H1 (cell line): ENCODE measurements at regions not wholly inside any gene's neighbourhood (a gene's known extent, or its start where the extent isn't known, plus 50 kb on each side); places are given as distances from the start of the nearest gene placed in this dataset.
A peak's percentile ranks its signal among the peaks of the same experiment; 100 is the strongest.

ENCODE experiments used
- CTCF ChIA-PET: fragments of 300-600 bp; sonication (Branson Sonifier 250); formaldehyde crosslinking; loops from one replicate; lab custom pipeline; 2021; ENCODE audit not compliant: partially characterized antibody; lab: Charles Lee
- POLR2A ChIA-PET: fragments of 300-600 bp; sonication (Branson Sonifier 250); formaldehyde crosslinking; loops from one replicate; lab custom pipeline; 2021; ENCODE audit warnings: inconsistent platforms; ENCODE audit not compliant: partially characterized antibody; lab: Charles Lee
- DNase-seq, 2 experiments: peaks; one replicate each; pipeline versions ENCODE4 v3.0.0 to v3.0.0-alpha.2; 2010 to 2022; ENCODE audit warnings: low spot score in 2 of 2, low read depth in 1 of 2, mixed read lengths in 1 of 2
- FAIRE-seq: peaks from 2 replicates; lab custom pipeline; 2011; peaks lifted over from hg19 to GRCh38; lab: Jason Lieb, UNC
- H2AFZ ChIP-seq: 2 replicates; pipeline ENCODE4 v1.8.1; 2012; ENCODE audit warnings: low read length, inconsistent platforms
- H2AK5ac ChIP-seq: 2 replicates; pipeline ENCODE4 v1.6.1; 2013; ENCODE audit warnings: low read depth, low read length
- H2BK120ac ChIP-seq: replicated peaks from 2 replicates; pipeline ENCODE3; 2013; ENCODE audit warnings: low read depth, low read length, inconsistent platforms
- H2BK12ac ChIP-seq: 2 replicates; pipeline ENCODE4 v1.6.1; 2013; ENCODE audit warnings: low read depth, low read length
- H2BK15ac ChIP-seq: 2 replicates; pipeline ENCODE4 v1.6.1; 2013; ENCODE audit warnings: low read length
- H2BK20ac ChIP-seq: 2 replicates; pipeline ENCODE4 v1.6.1; 2013; ENCODE audit warnings: low read length
- H2BK5ac ChIP-seq: 2 replicates; pipeline ENCODE4 v1.6.1; 2013; ENCODE audit warnings: low read depth, low read length
- H3K14ac ChIP-seq: 2 replicates; pipeline ENCODE4 v1.6.1; 2013; ENCODE audit warnings: inconsistent platforms; ENCODE audit not compliant: insufficient read length
- H3K18ac ChIP-seq: 2 replicates; pipeline ENCODE4 v1.6.1; 2013; ENCODE audit warnings: low read length; ENCODE audit errors: extremely low read depth
- H3K23ac ChIP-seq: 2 replicates; pipeline ENCODE4 v1.6.1; 2013; ENCODE audit warnings: inconsistent platforms; ENCODE audit not compliant: insufficient read length
- H3K23me2 ChIP-seq: 2 replicates; pipeline ENCODE4 v1.6.1; 2013; ENCODE audit warnings: low read depth, low read length
- H3K27ac ChIP-seq: 2 replicates; pipeline ENCODE4 v1.6.1; 2011; ENCODE audit warnings: low read depth, low read length, inconsistent platforms
- H3K27me3 ChIP-seq, 4 experiments: replicated peaks in 1 of 4; 1 replicate in 1 of 4; 2 replicates in 3 of 4; pipeline versions ENCODE4 v1.6.1 to v1.8.1; 2011 to 2013; ENCODE audit warnings: low read length in 3 of 4, mild to moderate bottlenecking in 3 of 4, inconsistent platforms in 2 of 4, mixed read lengths in 2 of 4, moderate library complexity in 1 of 4; ENCODE audit not compliant: control insufficient read depth in 3 of 4, insufficient read depth in 3 of 4; ENCODE audit errors: extremely low read depth in 1 of 4
- H3K36me3 ChIP-seq, 4 experiments: 2 replicates each; pipeline versions ENCODE4 v1.6.1 to v1.8.1; 2011 to 2013; ENCODE audit warnings: mild to moderate bottlenecking in 4 of 4, low read length in 3 of 4, moderate library complexity in 2 of 4, control low read depth in 1 of 4, inconsistent platforms in 1 of 4; ENCODE audit not compliant: insufficient read depth in 4 of 4, control insufficient read depth in 2 of 4
- H3K4ac ChIP-seq: replicated peaks from 2 replicates; pipeline ENCODE3; 2013; ENCODE audit warnings: low read length, low read depth, mixed read lengths, inconsistent platforms; ENCODE audit not compliant: insufficient read length
- H3K4me1 ChIP-seq, 4 experiments: replicated peaks in 1 of 4; 1 replicate in 1 of 4; 2 replicates in 3 of 4; pipeline versions ENCODE4 v1.6.1 to v1.8.1; 2011 to 2013; ENCODE audit warnings: low read length in 3 of 4, inconsistent platforms in 2 of 4, mixed read lengths in 1 of 4; ENCODE audit not compliant: insufficient read depth in 4 of 4, control insufficient read depth in 3 of 4
- H3K4me2 ChIP-seq, 2 experiments: 2 replicates each; pipeline versions ENCODE4 v1.6.1 to v1.8.1; 2011 to 2013; ENCODE audit warnings: low read depth in 2 of 2, low read length in 2 of 2, control low read depth in 1 of 2, inconsistent platforms in 1 of 2, mild to moderate bottlenecking in 1 of 2; ENCODE audit not compliant: insufficient read depth in 1 of 2
- H3K4me3 ChIP-seq, 4 experiments: fragments of 200-600, 300-600 bp in 1 of 4; sonication (generic), shearing (Covaris generic), sonication (Bioruptor Twin) in 1 of 4; 2 replicates each; pipeline versions ENCODE4 v1.5.1 to v1.8.1; 2011 to 2016; ENCODE audit warnings: low read length in 4 of 4, low read depth in 3 of 4, control low read depth in 2 of 4, inconsistent platforms in 2 of 4, mild to moderate bottlenecking in 2 of 4, mixed read lengths in 1 of 4, moderate library complexity in 1 of 4; ENCODE audit not compliant: insufficient read depth in 2 of 4; ENCODE audit errors: extremely low read depth in 1 of 4
- H3K56ac ChIP-seq: replicated peaks from 2 replicates; pipeline ENCODE3; 2013; ENCODE audit warnings: low read depth, mild to moderate bottlenecking, mixed read lengths, low read length, inconsistent platforms; ENCODE audit not compliant: insufficient read length
- H3K79me1 ChIP-seq: 2 replicates; pipeline ENCODE4 v1.6.1; 2013; ENCODE audit warnings: low read depth, low read length, control low read depth
- H3K79me2 ChIP-seq, 2 experiments: 2 replicates each; pipeline versions ENCODE4 v1.6.1 to v1.8.1; 2012 to 2013; ENCODE audit warnings: low read length in 2 of 2, mild to moderate bottlenecking in 2 of 2, inconsistent platforms in 1 of 2; ENCODE audit not compliant: insufficient read depth in 2 of 2, control insufficient read depth in 1 of 2
- H3K9ac ChIP-seq, 4 experiments: replicated peaks in 1 of 4; 1 replicate in 1 of 4; 2 replicates in 3 of 4; pipeline versions ENCODE4 v1.6.1 to v1.8.1; 2011 to 2013; ENCODE audit warnings: low read depth in 3 of 4, low read length in 3 of 4, control low read depth in 2 of 4, mild to moderate bottlenecking in 2 of 4, moderate library complexity in 2 of 4, inconsistent platforms in 1 of 4; ENCODE audit errors: extremely low read depth in 1 of 4
- H3K9me3 ChIP-seq, 2 experiments: 2 replicates each; pipeline versions ENCODE4 v1.6.1 to v1.8.1; 2012 to 2013; ENCODE audit warnings: mild to moderate bottlenecking in 2 of 2, moderate library complexity in 2 of 2, control low read depth in 1 of 2, inconsistent platforms in 1 of 2, low read depth in 1 of 2, low read length in 1 of 2, mixed read lengths in 1 of 2; ENCODE audit not compliant: insufficient read depth in 2 of 2
- H4K20me1 ChIP-seq, 2 experiments: replicated peaks in 1 of 2; 2 replicates each; pipeline versions ENCODE3 to v1.8.1; 2011 to 2013; ENCODE audit warnings: inconsistent platforms in 2 of 2, low read length in 2 of 2, mild to moderate bottlenecking in 1 of 2; ENCODE audit not compliant: insufficient read depth in 2 of 2, control insufficient read depth in 1 of 2
- H4K5ac ChIP-seq: 2 replicates; pipeline ENCODE4 v1.6.1; 2013; ENCODE audit warnings: low read length, low read depth, mixed read lengths, inconsistent platforms; ENCODE audit not compliant: insufficient read length
- H4K8ac ChIP-seq: 2 replicates; pipeline ENCODE4 v1.8.0; 2013; ENCODE audit warnings: mild to moderate bottlenecking, moderate library complexity, low read length, inconsistent platforms; ENCODE audit not compliant: insufficient read depth; ENCODE audit errors: extremely low read depth
- H4K91ac ChIP-seq: replicated peaks from 2 replicates; pipeline ENCODE3; 2013; ENCODE audit warnings: low read length, mixed read lengths, inconsistent platforms; ENCODE audit not compliant: insufficient read length
- CEBPB ChIP-seq: IDR thresholded peaks from 2 replicates; pipeline ENCODE4 v1.6.1; 2012; ENCODE audit warnings: low read depth, low read length
- POLR2A ChIP-seq, 2 experiments: IDR thresholded peaks; 1 replicate in 1 of 2; 2 replicates in 1 of 2; pipeline ENCODE4 v1.6.1; 2011; ENCODE audit warnings: low read depth in 2 of 2, low read length in 2 of 2, mild to moderate bottlenecking in 2 of 2; ENCODE audit errors: control extremely low read depth in 1 of 2
- RFX5 ChIP-seq: IDR thresholded peaks from 2 replicates; pipeline ENCODE4 v1.6.1; 2011; ENCODE audit warnings: low read depth, low read length, improper control_type of control experiment, borderline replicate concordance
- TAF7 ChIP-seq: optimal IDR thresholded peaks from 2 replicates; pipeline ENCODE3; 2011; ENCODE audit warnings: low read depth, mild to moderate bottlenecking, inconsistent platforms, low read length, moderate library complexity, borderline replicate concordance
- WGBS, 2 experiments: shearing (Covaris generic) in 1 of 2; methylation state at CpG; one replicate each; pipeline versions ENCODE4 v1.1.6 to v1.1.7; 2013 to 2015; ENCODE audit warnings: low lambda C conversion rate in 2 of 2, mixed read lengths in 2 of 2, inconsistent platforms in 1 of 2, low coverage in 1 of 2, missing lambda C conversion rate in 1 of 2; ENCODE audit not compliant: insufficient replicate concordance in 2 of 2, insufficient coverage in 1 of 2, insufficient read length in 1 of 2; ENCODE audit errors: extremely low coverage in 1 of 2, missing lambda C conversion rate in 1 of 2; 5-methylcytosine and 5-hydroxymethylcytosine counted together

DNA sequence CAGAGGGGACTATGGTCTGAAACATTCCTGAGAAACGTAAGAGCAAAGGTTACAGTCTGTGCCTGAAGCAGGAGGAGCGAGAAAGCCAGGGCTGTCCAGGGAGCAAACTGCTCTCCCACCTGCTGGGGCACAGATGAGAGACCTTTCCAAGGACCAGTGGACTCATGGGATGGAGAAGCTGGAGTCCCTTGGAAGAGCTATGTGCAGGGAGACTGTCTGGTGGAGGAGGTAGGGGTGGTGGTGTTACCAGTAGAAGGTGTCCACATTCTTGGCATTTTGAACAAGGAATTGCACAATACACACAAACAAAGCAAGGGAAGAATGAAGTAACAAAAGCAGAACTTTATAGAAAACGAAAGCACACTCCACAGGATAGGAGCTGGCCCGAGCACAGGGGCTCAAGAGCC is 97.9 kb upstream of the CYRIA start:
- FAIRE-seq = no peak
- Histone ChIP-seq H3K23me2 (no peaks in the 10 kb centered on the region), H2BK12ac (no peak overlapping the region), H4K8ac (no peak overlapping the region), H2BK15ac (no peak overlapping the region), H3K4me2 (no peak overlapping the region), H3K36me3 (no peaks in the 10 kb centered on the region), H4K91ac (no peak overlapping the region), H3K9me3 (no peaks in the 10 kb centered on the region), H2AFZ (0 out of 2 replicates have a peak overlapping the region, but pooled peaks have one; percentile 60), H3K27me3 (no peaks in the 10 kb centered on the region), H4K5ac (no peak overlapping the region), H4K20me1 (no peaks in the 10 kb centered on the region), H3K27ac (no peak overlapping the region), H2BK5ac (no peak overlapping the region), H3K79me2 (no peaks in the 10 kb centered on the region), H2AK5ac (no peak overlapping the region), H3K14ac (no peak overlapping the region), H3K4ac (no peak overlapping the region), H3K4me3 (no peak overlapping the region), H3K9ac (no peak overlapping the region), H3K4me1 (no peaks in the 10 kb centered on the region; a peak in 1 of 7 replicates), H3K56ac (no peak overlapping the region), H3K18ac (no peak overlapping the region), H3K23ac (no peak overlapping the region), H2BK20ac (no peak overlapping the region), H3K79me1 (no peaks in the 10 kb centered on the region), H2BK120ac (no peak overlapping the region)
- ChIA-PET CTCF (interaction anchor here (1.0 to 1.5 kb wide), 2 partner anchors 141 to 145 kb away, joined by 3 to 5 read pairs; no protein-coding TSS in a partner anchor), POLR2A (interaction anchor here (0.6 kb wide), 1 partner anchor 56 kb away, joined by 3 read pairs; no protein-coding TSS in a partner anchor)
- TF ChIP-seq TAF7 (peak; percentile 78), RFX5 (no peak), CEBPB (peak; percentile 52; the same call in 1 of the 2 replicates), POLR2A (IDR thresholded peaks at IDR 0.05; ENCODE audit: control extremely low read depth in 1 of 2, low read depth in 2 of 2, low read length in 2 of 2) (peak in 1 of 2 experiments; percentile 28; a peak in 1 of 3 replicates)
- WGBS, 2 experiments = 89% methylated on average over 4 of the region's 4 CpGs; no CpG with 5 or more reads in 1 of the 2 experiments
- DNase-seq = no peak
